ENCODE measurements at regions not wholly inside any gene's neighbourhood (a gene's known extent, or its start where the extent isn't known, plus 50 kb on each side); places are given as distances from the start of the nearest gene placed in this dataset.

DNA sequence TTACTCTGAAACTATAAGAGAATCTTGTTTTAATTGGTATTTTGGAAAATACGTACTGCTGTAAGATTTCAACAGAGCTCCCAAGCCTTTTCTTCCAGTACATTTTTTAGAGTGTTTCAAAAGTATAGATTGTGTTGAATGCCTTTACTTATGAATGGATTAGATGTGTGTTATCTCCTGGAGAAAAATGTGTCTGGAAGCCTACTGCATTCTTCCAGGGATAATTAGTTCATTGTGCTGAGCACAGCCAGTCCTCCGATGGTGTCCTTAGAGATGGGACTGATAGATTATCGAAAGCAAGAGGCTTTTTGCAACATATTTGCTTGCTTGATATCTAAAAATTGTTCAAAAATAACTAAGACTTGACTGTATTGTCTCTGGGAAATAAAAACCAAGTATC is 114.2 kb downstream of the PLEKHG1 start:
- H3K4me3 ChIP-seq (ENCODE audit: low read length, poor library complexity, severe bottlenecking): no peak overlapping the region
- peaks cover 10% of the 10 kb centered on the region; the same call in 1 of the 2 replicates for H3K36me3 ChIP-seq (ENCODE audit: insufficient read depth, low read length)
- no peaks in the 10 kb centered on the region for H3K9me3 ChIP-seq (ENCODE audit: insufficient read depth, low read depth, low read length)
- no peak overlapping the region for H3K4me2 ChIP-seq (ENCODE audit: low read depth, low read length, poor library complexity, severe bottlenecking)
- peaks cover 3% of the 10 kb centered on the region for H3K4me1 ChIP-seq (ENCODE audit: insufficient read depth, low read length, poor library complexity, severe bottlenecking)
- H3K9me2 ChIP-seq (replicated peaks; ENCODE audit: low read depth, low read length): no peaks in the 10 kb centered on the region
- H2AFZ ChIP-seq (ENCODE audit: low read length): no peak overlapping the region
- no peaks in the 10 kb centered on the region for H3K27me3 ChIP-seq (ENCODE audit: insufficient read depth, low read length, poor library complexity, severe bottlenecking)
- H3K79me2 ChIP-seq (ENCODE audit: insufficient read depth, low read length): peaks cover 47% of the 10 kb centered on the region
- peaks cover 16% of the 10 kb centered on the region for H4K20me1 ChIP-seq (ENCODE audit: insufficient read depth, low read length, poor library complexity, severe bottlenecking)
- H3F3A ChIP-seq (ENCODE audit: low read depth): no peaks in the 10 kb centered on the region
- TF ChIP-seq, protein P1, sequence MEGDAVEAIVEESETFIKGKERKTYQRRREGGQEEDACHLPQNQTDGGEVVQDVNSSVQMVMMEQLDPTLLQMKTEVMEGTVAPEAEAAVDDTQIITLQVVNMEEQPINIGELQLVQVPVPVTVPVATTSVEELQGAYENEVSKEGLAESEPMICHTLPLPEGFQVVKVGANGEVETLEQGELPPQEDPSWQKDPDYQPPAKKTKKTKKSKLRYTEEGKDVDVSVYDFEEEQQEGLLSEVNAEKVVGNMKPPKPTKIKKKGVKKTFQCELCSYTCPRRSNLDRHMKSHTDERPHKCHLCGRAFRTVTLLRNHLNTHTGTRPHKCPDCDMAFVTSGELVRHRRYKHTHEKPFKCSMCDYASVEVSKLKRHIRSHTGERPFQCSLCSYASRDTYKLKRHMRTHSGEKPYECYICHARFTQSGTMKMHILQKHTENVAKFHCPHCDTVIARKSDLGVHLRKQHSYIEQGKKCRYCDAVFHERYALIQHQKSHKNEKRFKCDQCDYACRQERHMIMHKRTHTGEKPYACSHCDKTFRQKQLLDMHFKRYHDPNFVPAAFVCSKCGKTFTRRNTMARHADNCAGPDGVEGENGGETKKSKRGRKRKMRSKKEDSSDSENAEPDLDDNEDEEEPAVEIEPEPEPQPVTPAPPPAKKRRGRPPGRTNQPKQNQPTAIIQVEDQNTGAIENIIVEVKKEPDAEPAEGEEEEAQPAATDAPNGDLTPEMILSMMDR (conservative IDR thresholded peaks at IDR 0.05; ENCODE audit: low read length): no peak
- no peak for TF ChIP-seq EZH2phosphoT487 (IDR thresholded peaks at IDR 0.05; ENCODE audit: borderline replicate concordance)
- H3K9ac ChIP-seq (ENCODE audit: low read depth, low read length, poor library complexity, severe bottlenecking): no peak overlapping the region

DNA sequence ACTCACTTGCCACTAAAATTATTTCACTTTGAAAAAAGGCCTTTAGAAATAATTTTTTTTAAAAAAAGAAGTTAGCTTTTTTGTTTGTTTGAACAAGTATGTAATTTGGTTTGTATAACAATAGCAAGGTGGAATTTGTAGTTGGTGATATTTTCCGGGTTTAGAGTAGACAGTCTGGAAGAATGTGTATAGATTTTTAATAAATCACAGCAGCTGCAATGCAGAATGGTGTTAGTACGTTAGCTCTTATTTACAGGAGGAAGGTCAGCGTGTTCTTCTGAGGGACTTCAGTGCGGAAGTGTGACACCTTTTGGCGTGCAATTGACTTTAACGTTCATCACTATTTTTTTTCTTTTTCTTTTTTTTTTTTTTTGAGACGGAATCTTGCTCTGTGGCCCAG is 115.4 kb downstream of the PLEKHG1 start:
- no peaks in the 10 kb centered on the region for H3K27me3 ChIP-seq (ENCODE audit: insufficient read depth, low read length, poor library complexity, severe bottlenecking)
- H3K79me2 ChIP-seq (ENCODE audit: insufficient read depth, low read length): peaks cover 53% of the 10 kb centered on the region
- peaks cover 20% of the 10 kb centered on the region for H4K20me1 ChIP-seq (ENCODE audit: insufficient read depth, low read length, poor library complexity, severe bottlenecking)
- H3K9ac ChIP-seq (ENCODE audit: low read depth, low read length, poor library complexity, severe bottlenecking): no peak overlapping the region
- no peak overlapping the region for H3K4me2 ChIP-seq (ENCODE audit: low read depth, low read length, poor library complexity, severe bottlenecking)
- H3K4me3 ChIP-seq (ENCODE audit: low read length, poor library complexity, severe bottlenecking): no peak overlapping the region
- H3K9me2 ChIP-seq (replicated peaks; ENCODE audit: low read depth, low read length): no peaks in the 10 kb centered on the region
- H3K4me1 ChIP-seq (ENCODE audit: insufficient read depth, low read length, poor library complexity, severe bottlenecking): peaks cover 15% of the 10 kb centered on the region
- no peaks in the 10 kb centered on the region for H3K9me3 ChIP-seq (ENCODE audit: insufficient read depth, low read depth, low read length)
- TF ChIP-seq, protein P1 (conservative IDR thresholded peaks at IDR 0.05; ENCODE audit: low read length): no peak
- no peak for TF ChIP-seq EZH2phosphoT487 (IDR thresholded peaks at IDR 0.05; ENCODE audit: borderline replicate concordance)
- peaks cover 8% of the 10 kb centered on the region; the same call in 1 of the 2 replicates for H3K36me3 ChIP-seq (ENCODE audit: insufficient read depth, low read length)
- H3F3A ChIP-seq (ENCODE audit: low read depth): peaks cover 2% of the 10 kb centered on the region; the same call in 1 of the 2 replicates
- no peak overlapping the region for H2AFZ ChIP-seq (ENCODE audit: low read length)

DNA sequence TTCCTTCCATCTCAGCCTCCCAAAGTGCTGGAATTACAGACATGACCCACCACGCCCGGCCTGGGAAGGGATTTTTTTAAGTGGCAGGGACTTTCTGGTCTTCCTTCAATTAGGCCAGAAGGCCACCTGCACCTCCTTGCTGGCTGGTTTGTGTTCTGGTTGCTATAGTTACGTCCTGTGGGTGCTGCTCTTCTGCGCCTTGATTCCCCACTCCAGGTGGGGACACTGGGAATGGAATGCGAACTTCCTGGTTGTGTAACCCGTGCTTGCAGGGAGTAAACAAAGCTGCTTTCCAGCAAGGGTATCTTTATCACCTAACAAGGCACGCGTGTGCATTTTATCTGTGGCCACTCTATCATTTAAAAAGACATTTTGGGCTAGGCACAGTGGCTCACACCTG is 117.7 kb downstream of the PLEKHG1 start:
- Histone ChIP-seq H3K4me2 (ENCODE audit: low read depth, low read length, poor library complexity, severe bottlenecking) (no peak overlapping the region), H3K79me2 (ENCODE audit: insufficient read depth, low read length) (peaks cover 44% of the 10 kb centered on the region), H3K9me3 (ENCODE audit: insufficient read depth, low read depth, low read length) (no peaks in the 10 kb centered on the region), H3K9ac (ENCODE audit: low read depth, low read length, poor library complexity, severe bottlenecking) (no peak overlapping the region), H2AFZ (ENCODE audit: low read length) (no peak overlapping the region), H3F3A (ENCODE audit: low read depth) (peaks cover 7% of the 10 kb centered on the region; the same call in 1 of the 2 replicates), H3K4me1 (ENCODE audit: insufficient read depth, low read length, poor library complexity, severe bottlenecking) (peaks cover 30% of the 10 kb centered on the region), H4K20me1 (ENCODE audit: insufficient read depth, low read length, poor library complexity, severe bottlenecking) (peaks cover 31% of the 10 kb centered on the region), H3K4me3 (ENCODE audit: low read length, poor library complexity, severe bottlenecking) (no peak overlapping the region), H3K27me3 (ENCODE audit: insufficient read depth, low read length, poor library complexity, severe bottlenecking) (no peaks in the 10 kb centered on the region), H3K36me3 (ENCODE audit: insufficient read depth, low read length) (no peaks in the 10 kb centered on the region; the same call in 1 of the 2 replicates), H3K9me2 (replicated peaks; ENCODE audit: low read depth, low read length) (no peaks in the 10 kb centered on the region)
- TF ChIP-seq, protein P1 (conservative IDR thresholded peaks at IDR 0.05; ENCODE audit: low read length): no peak
- no peak for TF ChIP-seq EZH2phosphoT487 (IDR thresholded peaks at IDR 0.05; ENCODE audit: borderline replicate concordance)

Data from Loucy (cell line).